Left lung (tissue), 4 donors: ENCODE measurements at regions not wholly inside any gene's neighbourhood (a gene's known extent, or its start where the extent isn't known, plus 50 kb on each side); places are given as distances from the start of the nearest gene placed in this dataset.

Source experiments
- ATAC-seq: fragments of 200-7000 bp; cut with Tn5 transposase; one replicate; pipeline ENCODE4 v1.9.1; 2020; ENCODE audit warnings: moderate library complexity
- DNase-seq, 4 donors: peaks; one replicate each; pipeline ENCODE4 v3.0.0-alpha.2; 2013 to 2020
- H3K27ac ChIP-seq, 2 donors: fragments of 200-600 bp; sonication (generic) in 1 of 2; one replicate each; pipeline versions ENCODE4 v1.5.0 to v1.8.0; 2020 to 2021
- H3K27me3 ChIP-seq, 2 donors: fragments of 200-600 bp; sonication (generic) in 1 of 2; one replicate each; pipeline versions ENCODE4 v1.5.0 to v1.8.0; 2020 to 2021
- H3K36me3 ChIP-seq, 2 donors: fragments of 200-600 bp; sonication (generic) in 1 of 2; one replicate each; pipeline versions ENCODE4 v1.5.0 to v1.8.0; 2020 to 2021
- H3K4me1 ChIP-seq, 2 donors: fragments of 200-600 bp; one replicate each; pipeline ENCODE4 v1.8.0; 2021
- H3K4me3 ChIP-seq, 2 donors: fragments of 200-600 bp; sonication (generic) in 1 of 2; one replicate each; pipeline versions ENCODE4 v1.5.0 to v1.8.0; 2020 to 2021; ENCODE audit warnings: mild to moderate bottlenecking in 1 of 2
- H3K9me3 ChIP-seq, 2 donors: fragments of 200-600 bp; sonication (generic) in 1 of 2; one replicate each; pipeline versions ENCODE4 v1.5.0 to v1.8.0; 2020 to 2021
- intact Hi-C, 2 donors: fragments of 100-400 bp; cut with DNase I; formaldehyde crosslinking; loops; one replicate each; pipeline versions ENCODE4 v1.11.2 to v1.14.2; 2022
- TF ChIP-seq, protein P1 (sequence below), 2 donors: fragments of 200-600 bp; sonication (generic) in 1 of 2; IDR thresholded peaks; one replicate each; pipeline versions ENCODE4 v1.5.0 to v1.8.0; 2021; ENCODE audit warnings: antibody characterized with exemption in 2 of 2
- donor health status: DM: no; HTN: yes; CAD: no.
- donor health status: DM: no; HTN: no; CAD: no.

DNA sequence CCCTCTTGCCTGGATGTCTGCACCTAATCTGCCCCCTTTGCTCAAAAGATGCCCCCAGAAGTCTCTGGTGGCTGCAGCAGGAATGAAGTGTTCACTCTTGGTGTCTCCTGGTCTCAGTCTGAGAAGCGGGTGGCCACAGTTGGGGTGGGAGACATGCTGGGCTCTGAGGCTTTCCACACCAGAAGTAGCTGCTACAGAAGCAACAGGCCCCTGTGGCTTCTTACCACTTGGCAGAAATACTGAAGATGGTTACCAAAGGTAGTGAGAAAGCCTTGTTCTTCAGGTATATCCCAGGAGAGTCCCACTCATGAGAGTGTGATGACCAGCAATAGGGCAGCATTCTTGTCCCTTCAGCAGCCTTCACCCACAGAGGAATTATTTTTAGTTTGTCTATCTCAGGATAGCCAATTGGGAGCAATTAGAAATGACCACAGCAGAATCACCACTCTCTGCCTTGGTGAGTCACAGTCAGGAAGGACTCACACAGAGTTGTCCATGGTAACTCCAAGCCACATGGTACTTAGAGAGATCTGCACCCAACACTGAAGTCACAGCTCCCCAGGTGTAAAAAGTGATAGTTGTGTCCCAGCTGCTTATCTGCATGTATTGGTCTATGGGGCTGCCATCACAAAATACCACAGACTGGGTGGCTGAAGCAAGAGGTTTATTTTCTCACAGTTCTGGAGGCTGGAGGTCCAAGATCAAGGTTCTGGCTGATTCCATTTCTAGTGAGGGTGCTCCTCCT lies 169.8 kb upstream of the ID2 start:
- no peaks in the 10 kb centered on the region for H3K36me3 ChIP-seq
- H3K4me1 ChIP-seq, result peaks cover 0 to 35% of the 10 kb centered on the region in 2 donors
- H3K27ac ChIP-seq, result no peak overlapping the region
- no peak overlapping the region for H3K4me3 ChIP-seq
- ATAC-seq (peak; percentile 48), DNase-seq (no peak)
- peaks cover 0 to 7% of the 10 kb centered on the region in 2 donors for H3K9me3 ChIP-seq
- no peaks in the 10 kb centered on the region for H3K27me3 ChIP-seq
- intact Hi-C loops, result no loop called here
- TF ChIP-seq, protein P1, sequence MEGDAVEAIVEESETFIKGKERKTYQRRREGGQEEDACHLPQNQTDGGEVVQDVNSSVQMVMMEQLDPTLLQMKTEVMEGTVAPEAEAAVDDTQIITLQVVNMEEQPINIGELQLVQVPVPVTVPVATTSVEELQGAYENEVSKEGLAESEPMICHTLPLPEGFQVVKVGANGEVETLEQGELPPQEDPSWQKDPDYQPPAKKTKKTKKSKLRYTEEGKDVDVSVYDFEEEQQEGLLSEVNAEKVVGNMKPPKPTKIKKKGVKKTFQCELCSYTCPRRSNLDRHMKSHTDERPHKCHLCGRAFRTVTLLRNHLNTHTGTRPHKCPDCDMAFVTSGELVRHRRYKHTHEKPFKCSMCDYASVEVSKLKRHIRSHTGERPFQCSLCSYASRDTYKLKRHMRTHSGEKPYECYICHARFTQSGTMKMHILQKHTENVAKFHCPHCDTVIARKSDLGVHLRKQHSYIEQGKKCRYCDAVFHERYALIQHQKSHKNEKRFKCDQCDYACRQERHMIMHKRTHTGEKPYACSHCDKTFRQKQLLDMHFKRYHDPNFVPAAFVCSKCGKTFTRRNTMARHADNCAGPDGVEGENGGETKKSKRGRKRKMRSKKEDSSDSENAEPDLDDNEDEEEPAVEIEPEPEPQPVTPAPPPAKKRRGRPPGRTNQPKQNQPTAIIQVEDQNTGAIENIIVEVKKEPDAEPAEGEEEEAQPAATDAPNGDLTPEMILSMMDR (IDR thresholded peaks at IDR 0.05), result no peak

DNA sequence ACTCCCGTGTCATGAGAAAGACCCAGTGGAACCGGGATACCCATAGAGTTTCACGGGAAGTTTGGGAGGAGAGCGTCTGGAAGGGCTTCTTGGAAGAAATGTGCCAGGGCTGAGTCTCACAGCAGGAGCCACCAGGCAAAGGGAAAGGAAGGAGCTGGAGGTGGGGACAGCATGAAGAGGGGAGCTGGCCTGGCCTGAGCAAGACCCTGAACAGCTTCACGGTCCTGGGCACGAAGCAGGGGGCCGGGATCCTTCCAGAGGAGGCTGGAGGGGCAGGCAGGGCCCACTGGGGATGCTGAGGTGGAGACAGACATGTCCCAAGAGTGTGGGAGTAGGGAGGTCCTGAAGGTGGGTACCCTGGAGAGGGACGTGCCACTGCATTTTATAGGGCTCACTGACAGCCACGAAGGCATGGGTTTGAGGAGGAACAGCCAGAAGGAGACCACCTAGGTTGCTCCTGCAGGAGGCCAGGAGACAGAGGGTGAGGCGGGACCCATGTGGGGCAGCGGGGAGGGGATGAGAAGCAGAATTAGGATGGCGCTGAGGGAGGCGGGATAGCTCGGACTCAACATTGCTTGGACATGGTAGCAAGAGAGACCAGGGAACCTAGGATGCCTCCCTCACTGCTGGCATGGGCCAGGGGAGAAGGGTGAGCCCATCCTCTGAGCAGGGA lies 168.1 kb upstream of the ID2 start:
- no peak for ATAC-seq
- TF ChIP-seq, protein P1 (IDR thresholded peaks at IDR 0.05), result no peak
- H3K9me3 ChIP-seq, result peaks cover 0 to 3% of the 10 kb centered on the region in 2 donors
- no peaks in the 10 kb centered on the region for H3K27me3 ChIP-seq
- intact Hi-C loops, result no loop called here
- H3K27ac ChIP-seq, result no peak overlapping the region
- H3K4me1 ChIP-seq, result peaks cover 0 to 42% of the 10 kb centered on the region in 2 donors
- DNase-seq, result no peak
- no peaks in the 10 kb centered on the region for H3K36me3 ChIP-seq
- no peak overlapping the region for H3K4me3 ChIP-seq

DNA sequence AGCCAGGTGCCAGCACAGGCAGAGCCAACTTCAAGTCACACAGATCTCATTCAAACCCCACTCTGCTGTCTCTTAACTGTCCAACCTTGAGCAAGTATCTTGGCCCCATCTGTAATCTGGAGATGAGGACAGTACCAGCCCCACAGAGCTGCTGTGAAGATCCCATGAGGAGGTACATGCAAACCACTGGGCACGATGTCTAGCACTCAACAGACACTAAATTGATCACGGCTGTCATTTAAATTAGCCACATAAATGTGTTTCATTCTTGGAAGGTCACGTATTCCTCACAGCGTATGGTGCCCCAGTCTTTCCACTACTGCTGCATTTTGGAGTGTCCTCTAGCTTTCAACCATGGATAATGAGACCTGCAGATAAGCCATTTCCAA lies 167.6 kb upstream of the ID2 start:
- Histone ChIP-seq H3K36me3 (no peaks in the 10 kb centered on the region), H3K27ac (no peak overlapping the region)

DNA sequence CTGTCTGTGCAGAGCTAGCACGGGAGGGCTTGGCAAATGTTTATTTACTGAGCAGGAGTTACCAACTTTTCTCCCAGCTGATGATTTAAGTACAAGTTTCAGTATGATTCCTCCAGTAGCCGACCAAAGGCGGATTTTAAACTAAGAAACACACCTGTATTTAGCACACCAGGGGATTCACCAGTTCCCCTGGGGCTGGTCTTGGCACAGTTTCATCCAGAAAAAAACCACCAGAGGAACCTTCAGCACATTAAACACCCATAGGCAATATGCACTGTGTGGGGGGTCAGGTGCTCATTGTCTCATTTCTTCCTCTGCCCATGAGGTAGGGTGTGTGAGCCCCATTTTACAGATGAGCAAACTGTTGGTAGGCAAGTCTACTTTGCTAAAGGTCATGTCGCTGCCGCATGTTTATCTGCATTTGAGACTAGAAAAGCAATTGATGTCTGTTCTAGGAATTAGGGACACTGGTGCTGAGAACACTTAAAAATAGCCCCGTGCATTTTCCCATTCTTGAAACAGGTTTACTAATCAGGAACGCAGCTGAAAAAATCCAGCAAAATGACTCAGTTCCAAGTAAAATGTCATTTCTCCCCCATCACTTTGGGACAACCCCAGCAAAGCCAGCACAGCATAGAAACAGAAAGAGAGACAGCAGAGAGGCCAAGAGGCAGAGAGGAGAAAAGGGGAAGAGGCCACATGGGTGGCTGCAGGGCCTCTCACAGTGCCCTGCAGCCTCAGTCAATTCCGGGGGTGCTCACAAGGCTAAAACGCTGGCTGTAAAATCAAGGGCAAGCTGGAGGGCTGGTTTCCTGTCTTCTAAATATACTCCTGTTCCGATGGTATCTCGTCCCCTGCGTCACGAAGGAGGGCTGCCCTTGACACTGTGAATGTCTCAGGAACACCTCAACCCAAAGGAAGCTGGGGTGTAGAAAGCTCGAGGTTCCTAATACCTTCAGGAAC lies 166.8 kb upstream of the ID2 start:
- DNase-seq (no peak), ATAC-seq (peak; percentile 74)
- no peaks in the 10 kb centered on the region for H3K27me3 ChIP-seq
- H3K36me3 ChIP-seq, result no peaks in the 10 kb centered on the region
- peak overlapping the region in 1 of 2 donors; percentile 61 for H3K27ac ChIP-seq
- H3K4me1 ChIP-seq, result peaks cover 0 to 52% of the 10 kb centered on the region in 2 donors
- intact Hi-C loops, result no loop called here
- no peak overlapping the region for H3K4me3 ChIP-seq
- TF ChIP-seq, protein P1 (IDR thresholded peaks at IDR 0.05), result no peak
- H3K9me3 ChIP-seq, result peaks cover 0 to 2% of the 10 kb centered on the region in 2 donors

More for the DNA sequence above, 167.6 kb upstream of the ID2 start:
- TF ChIP-seq, protein P1 (IDR thresholded peaks at IDR 0.05), result no peak
- ATAC-seq (no peak), DNase-seq (no peak)
- no peak overlapping the region for H3K4me3 ChIP-seq
- H3K27me3 ChIP-seq, result no peaks in the 10 kb centered on the region
- H3K4me1 ChIP-seq, result peaks cover 0 to 46% of the 10 kb centered on the region in 2 donors
- intact Hi-C loops, result no loop called here
- peaks cover 0 to 3% of the 10 kb centered on the region in 2 donors for H3K9me3 ChIP-seq
